Thyroid gland (tissue), 4 donors: ENCODE measurements at regions not wholly inside any gene's neighbourhood (a gene's known extent, or its start where the extent isn't known, plus 50 kb on each side); places are given as distances from the start of the nearest gene placed in this dataset.

ENCODE experiments used
- DNase-seq, 2 donors: peaks; one replicate each; pipeline ENCODE4 v3.0.0-alpha.2; 2019
- H3K27ac ChIP-seq, 3 donors: fragments of 200-600 bp; sonication (generic); 1 replicate in 2 of 3; 2 replicates in 1 of 3; pipeline ENCODE4 v1.5.1; 2016 to 2019; ENCODE audit warnings: mild to moderate bottlenecking in 1 of 3, moderate library complexity in 1 of 3
- H3K27me3 ChIP-seq: fragments of 200-600 bp; sonication (generic); one replicate; pipeline ENCODE4 v1.5.1; 2019
- H3K36me3 ChIP-seq, 2 donors: fragments of 200-600 bp; sonication (generic); one replicate each; pipeline ENCODE4 v1.5.1; 2016 to 2019
- H3K4me1 ChIP-seq, 2 donors: fragments of 200-600 bp; sonication (generic); one replicate each; pipeline ENCODE4 v1.5.1; 2017 to 2019
- H3K4me3 ChIP-seq, 3 donors: fragments of 200-600 bp; sonication (generic); replicated peaks in 1 of 3; 1 replicate in 2 of 3; 2 replicates in 1 of 3; pipeline ENCODE4 v1.5.1; 2016; ENCODE audit warnings: mild to moderate bottlenecking in 1 of 3
- H3K9me3 ChIP-seq: fragments of 200-600 bp; sonication (generic); one replicate; pipeline ENCODE4 v1.5.1; 2017
- POLR2A ChIP-seq, 2 donors: fragments of 450-650 bp; IDR thresholded peaks; one replicate each; pipeline ENCODE4 v1.6.1; 2017; ENCODE audit warnings: antibody characterized with exemption in 2 of 2, mild to moderate bottlenecking in 2 of 2, moderate library complexity in 1 of 2
- WGBS, 2 donors: methylation state at CpG; one replicate each; pipeline ENCODE4 v1.1.5; 2017; 5-methylcytosine and 5-hydroxymethylcytosine counted together
- intact Hi-C: fragments of 100-400 bp; cut with DNase I; formaldehyde crosslinking; loops from one replicate; pipeline ENCODE4 v1.15.1; 2023
- TF ChIP-seq, protein P1 (sequence below), 6 experiments: fragments of 200-600 bp in 3 of 6; fragments of 450-650 bp in 3 of 6; sonication (generic) in 3 of 6; IDR thresholded peaks; one replicate each; pipeline ENCODE4 v1.5.1; 2016 to 2019; ENCODE audit warnings: antibody characterized with exemption in 6 of 6, mild to moderate bottlenecking in 2 of 6, inconsistent platforms in 1 of 6, moderate library complexity in 1 of 6

- no peak for TF ChIP-seq POLR2A (IDR thresholded peaks at IDR 0.05)
- TF ChIP-seq, protein P1, sequence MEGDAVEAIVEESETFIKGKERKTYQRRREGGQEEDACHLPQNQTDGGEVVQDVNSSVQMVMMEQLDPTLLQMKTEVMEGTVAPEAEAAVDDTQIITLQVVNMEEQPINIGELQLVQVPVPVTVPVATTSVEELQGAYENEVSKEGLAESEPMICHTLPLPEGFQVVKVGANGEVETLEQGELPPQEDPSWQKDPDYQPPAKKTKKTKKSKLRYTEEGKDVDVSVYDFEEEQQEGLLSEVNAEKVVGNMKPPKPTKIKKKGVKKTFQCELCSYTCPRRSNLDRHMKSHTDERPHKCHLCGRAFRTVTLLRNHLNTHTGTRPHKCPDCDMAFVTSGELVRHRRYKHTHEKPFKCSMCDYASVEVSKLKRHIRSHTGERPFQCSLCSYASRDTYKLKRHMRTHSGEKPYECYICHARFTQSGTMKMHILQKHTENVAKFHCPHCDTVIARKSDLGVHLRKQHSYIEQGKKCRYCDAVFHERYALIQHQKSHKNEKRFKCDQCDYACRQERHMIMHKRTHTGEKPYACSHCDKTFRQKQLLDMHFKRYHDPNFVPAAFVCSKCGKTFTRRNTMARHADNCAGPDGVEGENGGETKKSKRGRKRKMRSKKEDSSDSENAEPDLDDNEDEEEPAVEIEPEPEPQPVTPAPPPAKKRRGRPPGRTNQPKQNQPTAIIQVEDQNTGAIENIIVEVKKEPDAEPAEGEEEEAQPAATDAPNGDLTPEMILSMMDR (IDR thresholded peaks at IDR 0.05): no peak
- H3K4me3 ChIP-seq: no peak overlapping the region
- intact Hi-C loops: no loop called here
- 77 to 79% methylated on average over 4 of the region's 4 CpGs for WGBS, 2 donors
- H3K36me3 ChIP-seq: no peaks in the 10 kb centered on the region
- DNase-seq: no peak
- no peaks in the 10 kb centered on the region for H3K4me1 ChIP-seq
- no peaks in the 10 kb centered on the region for H3K9me3 ChIP-seq
- H3K27ac ChIP-seq: no peak overlapping the region
- H3K27me3 ChIP-seq: peaks cover 4% of the 10 kb centered on the region
Observed at GRCh38 chr15:91496754-91497691, 356.5 kb upstream of the SLCO3A1 start.

DNA sequence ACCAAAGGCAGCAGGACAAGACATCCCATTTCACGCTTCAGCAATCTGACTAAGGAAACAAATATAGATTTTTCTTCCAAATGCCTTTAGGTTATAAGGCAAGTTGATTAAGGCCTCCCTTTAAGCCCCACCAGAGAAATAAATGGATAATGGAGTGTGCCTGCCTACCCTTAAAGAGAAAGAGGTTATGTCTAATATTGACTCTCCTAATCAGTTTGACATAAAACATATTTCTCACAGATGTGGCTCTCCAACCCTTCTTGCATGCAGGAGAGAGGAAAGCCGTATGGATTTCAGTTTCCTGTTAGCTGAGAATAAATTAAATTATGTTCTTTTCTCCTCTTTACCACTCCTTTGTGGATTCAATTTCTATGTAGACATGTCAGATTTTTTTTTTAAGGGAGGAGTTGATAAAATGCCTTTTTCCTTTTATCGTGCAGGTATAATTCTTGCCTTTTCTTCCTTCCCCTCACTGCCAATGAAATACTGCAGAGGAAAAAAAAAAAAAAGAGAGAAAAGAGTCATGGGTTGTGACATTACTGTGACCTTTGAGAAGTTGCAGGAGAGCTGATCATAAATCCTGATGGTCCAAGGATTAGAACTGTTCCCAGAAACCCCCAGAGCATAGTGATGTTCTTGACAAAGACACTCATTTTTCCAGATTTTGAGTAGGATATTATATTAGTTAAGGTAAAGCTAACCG, 355.3 kb upstream of the SLCO3A1 start:
- no peak overlapping the region for H3K27ac ChIP-seq
- TF ChIP-seq, protein P1 (IDR thresholded peaks at IDR 0.05): no peak
- no peak for TF ChIP-seq POLR2A (IDR thresholded peaks at IDR 0.05)
- WGBS, 2 donors: 75 to 83% methylated on average over 4 of the region's 4 CpGs

DNA sequence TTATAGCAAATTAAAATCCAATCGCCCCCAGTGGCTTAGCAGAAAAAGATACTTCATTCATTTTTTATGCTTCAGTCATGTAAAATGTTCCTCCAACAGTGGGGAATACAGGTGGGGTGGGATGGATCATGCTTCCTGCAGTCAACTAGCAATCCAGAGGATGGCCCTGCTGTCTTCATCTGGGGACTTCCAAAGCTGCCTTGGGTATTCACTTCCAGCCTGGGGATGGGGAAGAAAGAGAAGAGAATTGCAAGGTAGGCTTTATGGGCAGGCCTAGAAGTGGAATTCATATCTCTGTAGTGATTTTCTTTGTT, 354.8 kb upstream of the SLCO3A1 start:
- Histone ChIP-seq H3K36me3 (no peaks in the 10 kb centered on the region), H3K9me3 (no peaks in the 10 kb centered on the region), H3K27ac (no peak overlapping the region), H3K4me1 (no peaks in the 10 kb centered on the region), H3K27me3 (peaks cover 4% of the 10 kb centered on the region), H3K4me3 (no peak overlapping the region)
- TF ChIP-seq POLR2A (IDR thresholded peaks at IDR 0.05): no peak
- TF ChIP-seq, protein P1 (IDR thresholded peaks at IDR 0.05): no peak
- intact Hi-C loops: no loop called here
- WGBS, 2 donors: 87 to 91% methylated on average over 1 of the region's 1 CpG
- no peak for DNase-seq

More for the DNA sequence above, 355.3 kb upstream of the SLCO3A1 start:
- DNase-seq: no peak
- intact Hi-C loops: no loop called here
- Histone ChIP-seq H3K9me3 (no peaks in the 10 kb centered on the region), H3K4me1 (no peaks in the 10 kb centered on the region), H3K27me3 (peaks cover 4% of the 10 kb centered on the region), H3K36me3 (no peaks in the 10 kb centered on the region), H3K4me3 (no peak overlapping the region)

- H3K27me3 ChIP-seq: no peaks in the 10 kb centered on the region
- intact Hi-C loops: no loop called here
- no peak overlapping the region for H3K4me3 ChIP-seq
- H3K4me1 ChIP-seq: no peaks in the 10 kb centered on the region
- H3K36me3 ChIP-seq: no peaks in the 10 kb centered on the region
- H3K9me3 ChIP-seq: no peaks in the 10 kb centered on the region
- DNase-seq: no peak
- TF ChIP-seq, protein P1 (IDR thresholded peaks at IDR 0.05): no peak
- no peak for TF ChIP-seq POLR2A (IDR thresholded peaks at IDR 0.05)
- WGBS, 2 donors: 85 to 88% methylated on average over 5 of the region's 5 CpGs
- no peak overlapping the region for H3K27ac ChIP-seq
Observed at GRCh38 chr15:91499774-91500383, 353.6 kb upstream of the SLCO3A1 start.
